ENCODE measurements at regions not wholly inside any gene's neighbourhood (a gene's known extent, or its start where the extent isn't known, plus 50 kb on each side); places are given as distances from the start of the nearest gene placed in this dataset.

DNA sequence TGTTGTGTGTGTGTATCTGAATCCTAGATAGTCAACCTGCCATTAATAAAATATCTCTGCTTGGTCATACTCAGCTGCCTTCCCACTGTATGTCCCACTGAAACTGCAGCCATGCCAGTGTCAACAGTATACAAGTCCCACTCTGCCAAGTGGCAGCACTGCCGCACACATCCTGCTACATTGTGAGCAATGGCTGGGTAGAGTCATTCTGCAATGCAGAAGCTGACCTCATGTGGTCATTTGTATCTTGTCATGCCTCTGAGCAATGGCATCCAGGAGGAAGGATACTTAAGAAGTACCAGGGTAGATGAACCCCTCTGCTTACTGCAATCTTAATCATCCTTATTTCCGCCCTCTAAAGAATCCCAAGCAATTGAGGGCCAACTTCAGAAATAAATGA lies 302.2 kb upstream of the DDX18 start:
- H3K36me3 Mint-ChIP-seq (ENCODE audit: insufficient read depth) = no peaks in the 10 kb centered on the region
- H3K4me1 Mint-ChIP-seq (ENCODE audit: low read depth) = no peaks in the 10 kb centered on the region
- DNase-seq (ENCODE audit: low spot score, unreplicated experiment) = no peak
- no peak overlapping the region for H3K4me3 Mint-ChIP-seq (ENCODE audit: low read depth)
- H3K27me3 Mint-ChIP-seq = no peaks in the 10 kb centered on the region
- H3K9me3 Mint-ChIP-seq (ENCODE audit: low read depth) = no peaks in the 10 kb centered on the region
- TF ChIP-seq, protein P1, sequence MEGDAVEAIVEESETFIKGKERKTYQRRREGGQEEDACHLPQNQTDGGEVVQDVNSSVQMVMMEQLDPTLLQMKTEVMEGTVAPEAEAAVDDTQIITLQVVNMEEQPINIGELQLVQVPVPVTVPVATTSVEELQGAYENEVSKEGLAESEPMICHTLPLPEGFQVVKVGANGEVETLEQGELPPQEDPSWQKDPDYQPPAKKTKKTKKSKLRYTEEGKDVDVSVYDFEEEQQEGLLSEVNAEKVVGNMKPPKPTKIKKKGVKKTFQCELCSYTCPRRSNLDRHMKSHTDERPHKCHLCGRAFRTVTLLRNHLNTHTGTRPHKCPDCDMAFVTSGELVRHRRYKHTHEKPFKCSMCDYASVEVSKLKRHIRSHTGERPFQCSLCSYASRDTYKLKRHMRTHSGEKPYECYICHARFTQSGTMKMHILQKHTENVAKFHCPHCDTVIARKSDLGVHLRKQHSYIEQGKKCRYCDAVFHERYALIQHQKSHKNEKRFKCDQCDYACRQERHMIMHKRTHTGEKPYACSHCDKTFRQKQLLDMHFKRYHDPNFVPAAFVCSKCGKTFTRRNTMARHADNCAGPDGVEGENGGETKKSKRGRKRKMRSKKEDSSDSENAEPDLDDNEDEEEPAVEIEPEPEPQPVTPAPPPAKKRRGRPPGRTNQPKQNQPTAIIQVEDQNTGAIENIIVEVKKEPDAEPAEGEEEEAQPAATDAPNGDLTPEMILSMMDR (IDR thresholded peaks at IDR 0.05; ENCODE audit: unreplicated experiment) = no peak
- peak overlapping the region; percentile 36 for H3K27ac Mint-ChIP-seq

DNA sequence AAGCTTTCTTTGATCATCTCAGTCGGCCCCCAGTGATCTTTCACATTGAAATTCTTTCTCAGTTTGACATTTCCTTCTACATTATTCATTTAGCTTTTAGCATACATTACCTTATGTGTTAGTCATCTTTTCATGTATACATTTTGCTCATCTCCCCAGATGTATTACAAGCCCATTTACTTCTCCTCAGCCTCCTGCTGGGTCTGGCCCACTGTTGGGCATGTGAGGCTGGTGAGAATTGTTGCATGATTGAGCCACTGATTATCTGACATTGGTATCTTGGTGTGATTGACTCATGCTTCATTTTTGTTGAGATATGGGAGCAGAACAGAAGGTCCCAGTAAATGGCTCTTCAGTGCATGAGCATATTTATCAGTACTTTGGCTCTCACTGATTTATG lies 300.1 kb upstream of the DDX18 start:
- no peak overlapping the region for H3K4me3 Mint-ChIP-seq (ENCODE audit: low read depth)
- no peak for DNase-seq (ENCODE audit: low spot score, unreplicated experiment)
- TF ChIP-seq, protein P1 (IDR thresholded peaks at IDR 0.05; ENCODE audit: unreplicated experiment) = no peak
- H3K27ac Mint-ChIP-seq = no peak overlapping the region
- no peaks in the 10 kb centered on the region for H3K27me3 Mint-ChIP-seq
- no peaks in the 10 kb centered on the region for H3K36me3 Mint-ChIP-seq (ENCODE audit: insufficient read depth)
- no peaks in the 10 kb centered on the region for H3K4me1 Mint-ChIP-seq (ENCODE audit: low read depth)
- H3K9me3 Mint-ChIP-seq (ENCODE audit: low read depth) = no peaks in the 10 kb centered on the region

DNA sequence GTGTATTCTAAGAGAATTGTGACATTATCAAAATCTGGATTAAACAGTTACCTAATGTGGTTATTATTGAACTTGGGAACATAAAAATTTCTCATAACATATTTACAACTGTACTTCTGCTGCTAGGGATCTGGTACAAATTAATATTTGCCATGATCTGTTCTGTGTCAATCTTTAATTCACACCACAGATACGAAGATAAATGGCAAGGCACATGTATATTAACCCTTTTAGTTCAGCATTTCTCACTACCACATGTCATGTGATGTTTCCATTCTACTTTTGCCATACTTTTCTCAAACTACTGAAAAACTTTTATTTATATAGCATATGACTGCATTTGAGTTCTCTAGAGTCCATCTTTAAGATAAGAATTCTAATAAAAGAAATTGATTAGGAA lies 295.3 kb upstream of the DDX18 start:
- Mint-ChIP-seq H3K4me1 (ENCODE audit: low read depth) (no peaks in the 10 kb centered on the region), H3K27me3 (no peaks in the 10 kb centered on the region), H3K27ac (no peak overlapping the region)

DNA sequence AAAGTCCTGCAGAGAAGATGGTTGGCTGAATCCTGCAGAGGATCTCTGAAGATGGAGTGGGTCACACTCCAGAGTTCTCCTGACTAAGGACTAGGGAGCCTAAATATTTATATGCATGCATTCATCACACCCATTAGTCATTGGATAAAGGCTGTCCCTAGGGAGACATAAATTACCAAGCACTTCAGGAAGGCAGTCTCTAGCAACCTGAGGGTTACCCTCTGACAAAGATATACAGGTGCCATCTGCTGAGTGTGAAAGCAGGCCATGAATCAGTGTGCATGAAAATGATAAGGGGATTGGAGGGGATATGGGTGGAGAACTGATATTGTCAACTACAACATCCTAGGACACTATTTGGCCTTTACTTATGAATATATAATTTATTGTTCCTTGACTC lies 294.8 kb upstream of the DDX18 start:
- TF ChIP-seq, protein P1 (IDR thresholded peaks at IDR 0.05; ENCODE audit: unreplicated experiment) = no peak
- Mint-ChIP-seq H3K27ac (no peak overlapping the region), H3K36me3 (ENCODE audit: insufficient read depth) (no peaks in the 10 kb centered on the region), H3K4me3 (ENCODE audit: low read depth) (no peak overlapping the region), H3K4me1 (ENCODE audit: low read depth) (no peaks in the 10 kb centered on the region), H3K27me3 (no peaks in the 10 kb centered on the region), H3K9me3 (ENCODE audit: low read depth) (no peaks in the 10 kb centered on the region)
- no peak for DNase-seq (ENCODE audit: low spot score, unreplicated experiment)

More for the DNA sequence above, 295.3 kb upstream of the DDX18 start:
- TF ChIP-seq, protein P1 (IDR thresholded peaks at IDR 0.05; ENCODE audit: unreplicated experiment) = no peak
- H3K36me3 Mint-ChIP-seq (ENCODE audit: insufficient read depth) = no peaks in the 10 kb centered on the region
- no peaks in the 10 kb centered on the region for H3K9me3 Mint-ChIP-seq (ENCODE audit: low read depth)
- no peak overlapping the region for H3K4me3 Mint-ChIP-seq (ENCODE audit: low read depth)
- no peak for DNase-seq (ENCODE audit: low spot score, unreplicated experiment)

DNA sequence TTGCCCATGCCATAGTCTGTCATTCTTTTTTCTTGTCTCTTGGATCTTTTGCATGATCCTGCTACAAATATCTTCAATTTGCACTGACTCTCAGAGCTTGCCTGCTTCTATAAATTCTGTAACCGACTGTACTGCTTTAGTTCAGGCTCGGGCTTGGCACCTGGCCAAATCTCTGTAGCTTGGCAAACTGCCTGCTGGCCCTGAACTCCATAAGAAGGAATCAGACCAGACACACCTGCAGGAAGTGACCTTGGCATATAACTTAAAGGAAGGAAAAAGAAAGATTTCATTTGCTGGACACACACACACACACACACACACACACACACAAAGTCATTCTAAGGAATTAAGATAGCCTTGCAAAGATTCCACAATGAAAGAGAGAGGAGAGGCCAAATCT lies 291.2 kb upstream of the DDX18 start:
- peaks cover 3% of the 10 kb centered on the region for H3K9me3 Mint-ChIP-seq (ENCODE audit: low read depth)
- no peak for DNase-seq (ENCODE audit: low spot score, unreplicated experiment)
- peaks cover 3% of the 10 kb centered on the region for H3K36me3 Mint-ChIP-seq (ENCODE audit: insufficient read depth)
- H3K27me3 Mint-ChIP-seq = no peaks in the 10 kb centered on the region
- H3K27ac Mint-ChIP-seq = no peak overlapping the region
- TF ChIP-seq, protein P1 (IDR thresholded peaks at IDR 0.05; ENCODE audit: unreplicated experiment) = no peak
- H3K4me1 Mint-ChIP-seq (ENCODE audit: low read depth) = no peaks in the 10 kb centered on the region
- H3K4me3 Mint-ChIP-seq (ENCODE audit: low read depth) = no peak overlapping the region
